A673 (cell line): ENCODE measurements at regions not wholly inside any gene's neighbourhood (a gene's known extent, or its start where the extent isn't known, plus 50 kb on each side); places are given as distances from the start of the nearest gene placed in this dataset.

Experiments used
- BruUV-seq: library from RNA; stranded (reverse); fragments of 400-500 nt; replicated peaks from 2 replicates; lab custom pipeline; 2021; lab: Mats Ljungman, UMichigan
- CTCF ChIA-PET: fragments of 300-600 bp; sonication (Branson Sonifier 250); formaldehyde crosslinking; loops from one replicate; lab custom pipeline; 2022; ENCODE audit warnings: antibody characterized with exemption; lab: Charles Lee
- POLR2A ChIA-PET: fragments of 300-600 bp; sonication (Branson Sonifier 250); formaldehyde crosslinking; loops from one replicate; lab custom pipeline; 2022; ENCODE audit warnings: antibody characterized with exemption; ENCODE audit not compliant: low non-redundant PET; lab: Charles Lee
- DNase-seq: peaks from one replicate; pipeline ENCODE4 v3.0.0-alpha.2; 2015; ENCODE audit warnings: low spot score
- H3K27ac ChIP-seq: fragments of 200-600 bp; sonication (generic); 2 replicates; pipeline ENCODE4 v1.5.1; 2016; ENCODE audit warnings: mixed run types, low read depth, mild to moderate bottlenecking, mixed read lengths, antibody characterized with exemption, low read length; ENCODE audit not compliant: poor library complexity, severe bottlenecking
- H3K27me3 ChIP-seq: fragments of 200-600 bp; sonication (generic); replicated peaks from 2 replicates; pipeline ENCODE4 v1.6.1; 2017; ENCODE audit warnings: mixed run types, low read depth, mild to moderate bottlenecking, mixed read lengths, antibody characterized with exemption, low read length; ENCODE audit not compliant: insufficient read depth, poor library complexity
- H3K36me3 ChIP-seq: fragments of 200-600 bp; sonication (generic); 2 replicates; pipeline ENCODE4 v1.6.1; 2016; ENCODE audit warnings: mixed run types, mild to moderate bottlenecking, mixed read lengths, antibody characterized with exemption, low read length; ENCODE audit not compliant: insufficient read depth, poor library complexity, severe bottlenecking
- H3K4me1 ChIP-seq: fragments of 200-600 bp; sonication (generic); 2 replicates; pipeline ENCODE4 v1.6.1; 2017; ENCODE audit warnings: mixed run types, mild to moderate bottlenecking, mixed read lengths, antibody characterized with exemption, low read length; ENCODE audit not compliant: insufficient read depth, poor library complexity, severe bottlenecking
- H3K4me3 ChIP-seq: fragments of 200-600 bp; sonication (generic); 2 replicates; pipeline ENCODE4 v1.5.1; 2016; ENCODE audit warnings: low read depth, mixed run types, mild to moderate bottlenecking, mixed read lengths, low read length; ENCODE audit not compliant: poor library complexity, severe bottlenecking
- H3K9me3 ChIP-seq: fragments of 200-600 bp; sonication (generic); 2 replicates; pipeline ENCODE4 v1.6.1; 2016; ENCODE audit warnings: mixed run types, low read depth, mild to moderate bottlenecking, mixed read lengths, antibody characterized with exemption, low read length; ENCODE audit not compliant: poor library complexity, severe bottlenecking
- EZH2 ChIP-seq: fragments of 200-600 bp; sonication (generic); IDR thresholded peaks from 2 replicates; pipeline ENCODE4 v1.6.1; 2017; ENCODE audit warnings: borderline replicate concordance, low read depth, mild to moderate bottlenecking, mixed read lengths, antibody characterized with exemption, low read length; ENCODE audit not compliant: poor library complexity, severe bottlenecking
- intact Hi-C: fragments of 100-400 bp; cut with micrococcal nuclease; formaldehyde crosslinking; loops from one replicate; pipeline ENCODE4 v1.10.0; 2022; ENCODE audit not compliant: unreplicated experiment
- TF ChIP-seq, protein P1 (sequence below): fragments of 300-800, 200-600 bp; sonication (generic); conservative IDR thresholded peaks from 2 replicates; pipeline ENCODE4 v1.5.1; 2017; ENCODE audit warnings: low read depth, mild to moderate bottlenecking, antibody characterized with exemption, low read length, moderate library complexity, mixed read lengths

DNA sequence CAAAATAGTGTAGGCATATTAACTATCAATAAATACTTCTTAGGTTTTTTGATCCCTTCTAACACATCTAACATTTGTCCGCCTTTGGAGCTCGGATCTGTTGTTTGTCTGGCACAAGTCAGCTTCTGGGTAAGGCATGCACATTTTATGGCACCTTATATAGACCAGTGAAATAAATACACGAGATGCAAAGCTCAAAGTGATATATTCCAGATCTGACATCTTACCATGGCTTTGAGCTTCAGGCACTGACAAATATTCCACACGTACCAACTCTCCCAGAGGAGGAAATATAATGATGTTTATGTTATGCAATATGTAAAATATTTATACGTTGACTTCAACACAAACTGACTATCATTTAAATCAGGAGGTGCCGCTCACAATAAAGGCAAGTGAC, 430.1 kb upstream of the SMIM21 start:
- H3K36me3 ChIP-seq: no peaks in the 10 kb centered on the region
- BruUV-seq: no TSS peak
- H3K9me3 ChIP-seq: no peaks in the 10 kb centered on the region
- intact Hi-C loops: no loop called here
- no peak overlapping the region for H3K4me3 ChIP-seq
- no peak overlapping the region for H3K27ac ChIP-seq
- POLR2A ChIA-PET: no interaction called here
- no peaks in the 10 kb centered on the region for H3K4me1 ChIP-seq
- H3K27me3 ChIP-seq: no peaks in the 10 kb centered on the region
- no peak for DNase-seq
- CTCF ChIA-PET: no interaction called here
- TF ChIP-seq, protein P1, sequence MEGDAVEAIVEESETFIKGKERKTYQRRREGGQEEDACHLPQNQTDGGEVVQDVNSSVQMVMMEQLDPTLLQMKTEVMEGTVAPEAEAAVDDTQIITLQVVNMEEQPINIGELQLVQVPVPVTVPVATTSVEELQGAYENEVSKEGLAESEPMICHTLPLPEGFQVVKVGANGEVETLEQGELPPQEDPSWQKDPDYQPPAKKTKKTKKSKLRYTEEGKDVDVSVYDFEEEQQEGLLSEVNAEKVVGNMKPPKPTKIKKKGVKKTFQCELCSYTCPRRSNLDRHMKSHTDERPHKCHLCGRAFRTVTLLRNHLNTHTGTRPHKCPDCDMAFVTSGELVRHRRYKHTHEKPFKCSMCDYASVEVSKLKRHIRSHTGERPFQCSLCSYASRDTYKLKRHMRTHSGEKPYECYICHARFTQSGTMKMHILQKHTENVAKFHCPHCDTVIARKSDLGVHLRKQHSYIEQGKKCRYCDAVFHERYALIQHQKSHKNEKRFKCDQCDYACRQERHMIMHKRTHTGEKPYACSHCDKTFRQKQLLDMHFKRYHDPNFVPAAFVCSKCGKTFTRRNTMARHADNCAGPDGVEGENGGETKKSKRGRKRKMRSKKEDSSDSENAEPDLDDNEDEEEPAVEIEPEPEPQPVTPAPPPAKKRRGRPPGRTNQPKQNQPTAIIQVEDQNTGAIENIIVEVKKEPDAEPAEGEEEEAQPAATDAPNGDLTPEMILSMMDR: no peak
- TF ChIP-seq EZH2: no peak

DNA sequence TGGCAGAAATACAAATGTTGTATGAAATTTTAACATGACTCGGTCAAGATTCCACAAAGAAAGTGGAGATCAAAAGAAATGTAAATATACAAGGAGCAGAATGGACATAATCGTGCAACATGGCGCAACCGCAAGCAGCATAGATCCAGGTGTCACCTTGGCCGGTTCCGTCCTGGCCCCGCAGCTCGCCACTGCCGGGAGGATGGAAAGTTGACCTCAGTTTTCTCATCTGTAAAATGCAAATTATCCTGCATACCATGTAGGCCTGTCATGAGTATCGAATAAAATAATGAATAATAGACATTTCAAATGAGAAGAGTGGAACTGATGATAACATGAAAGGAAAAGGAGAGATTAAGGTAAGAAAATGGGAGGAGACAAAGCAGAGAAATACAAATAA, 427.3 kb upstream of the SMIM21 start:
- BruUV-seq: no TSS peak
- CTCF ChIA-PET: no interaction called here
- POLR2A ChIA-PET: no interaction called here

DNA sequence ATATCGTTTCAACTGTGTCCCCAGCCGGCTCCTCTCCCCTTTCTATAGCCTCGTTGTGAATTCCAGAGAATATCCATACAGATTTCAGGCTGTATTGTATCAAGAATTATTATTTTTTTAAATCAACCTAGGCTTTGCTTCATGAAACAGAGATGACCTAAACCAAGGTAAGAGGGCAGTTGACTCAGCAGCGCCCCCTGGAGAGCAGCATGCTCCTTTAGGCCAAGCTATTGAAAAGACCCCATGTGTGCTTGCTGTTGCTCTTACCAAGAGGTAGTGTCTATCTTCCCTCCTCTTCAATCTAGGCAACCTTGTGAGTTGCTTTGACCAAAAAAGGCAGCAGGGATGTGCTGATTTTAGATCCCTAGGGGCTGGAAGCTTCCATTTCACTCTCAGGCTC, 426.7 kb upstream of the SMIM21 start:
- Histone ChIP-seq H3K4me3 (no peak overlapping the region), H3K36me3 (no peaks in the 10 kb centered on the region)

More for the DNA sequence above, 427.3 kb upstream of the SMIM21 start:
- Histone ChIP-seq H3K4me1 (no peaks in the 10 kb centered on the region), H3K4me3 (no peak overlapping the region), H3K27ac (no peak overlapping the region), H3K9me3 (no peaks in the 10 kb centered on the region), H3K36me3 (no peaks in the 10 kb centered on the region), H3K27me3 (no peaks in the 10 kb centered on the region)
- intact Hi-C loops: no loop called here
- TF ChIP-seq EZH2: no peak
- TF ChIP-seq, protein P1: no peak
- DNase-seq: no peak

More for the DNA sequence above, 426.7 kb upstream of the SMIM21 start:
- no peak overlapping the region for H3K27ac ChIP-seq
- peak; percentile 2 for DNase-seq
- POLR2A ChIA-PET: no interaction called here
- CTCF ChIA-PET: no interaction called here
- intact Hi-C loops: no loop called here
- no TSS peak for BruUV-seq
- TF ChIP-seq EZH2: no peak
- TF ChIP-seq, protein P1: peak; percentile 54
- H3K27me3 ChIP-seq: no peaks in the 10 kb centered on the region
- no peaks in the 10 kb centered on the region for H3K4me1 ChIP-seq
- no peaks in the 10 kb centered on the region for H3K9me3 ChIP-seq
